Cardiac muscle cell (in vitro differentiated cells and primary cell): ENCODE measurements at regions not wholly inside any gene's neighbourhood (a gene's known extent, or its start where the extent isn't known, plus 50 kb on each side); places are given as distances from the start of the nearest gene placed in this dataset.

Source experiments
- DNase-seq, 2 donors: peaks; one replicate each; pipeline versions ENCODE4 v3.0.0 to v3.0.0-alpha.2; 2010 to 2017; ENCODE audit warnings: low read depth in 1 of 2, low spot score in 1 of 2
- H3K27ac ChIP-seq: fragments of 200-600 bp; sonication (generic); 2 replicates; pipeline ENCODE4 v1.5.1; 2016
- H3K27me3 ChIP-seq: fragments of 200-600 bp; sonication (generic); 2 replicates; pipeline ENCODE4 v1.6.0; 2016; ENCODE audit warnings: control low read depth
- H3K36me3 ChIP-seq: fragments of 200-600 bp; sonication (generic); 2 replicates; pipeline ENCODE4 v1.5.1; 2016; ENCODE audit warnings: control low read depth
- H3K4me1 ChIP-seq: fragments of 200-600 bp; sonication (generic); 2 replicates; pipeline ENCODE4 v1.8.1; 2017; ENCODE audit warnings: low read depth, mild to moderate bottlenecking, mixed run types
- H3K4me3 ChIP-seq: fragments of 200-600 bp; sonication (generic); 2 replicates; pipeline ENCODE4 v1.5.1; 2016; ENCODE audit warnings: mild to moderate bottlenecking
- H3K9me3 ChIP-seq: fragments of 200-600 bp; sonication (generic); 2 replicates; pipeline ENCODE4 v1.5.1; 2017; ENCODE audit warnings: low read depth, mild to moderate bottlenecking, control low read depth
- TF ChIP-seq, protein P1 (sequence below): IDR thresholded peaks from 2 replicates; pipeline ENCODE4 v1.5.1; 2012; ENCODE audit warnings: low read depth, mild to moderate bottlenecking, low read length

DNA sequence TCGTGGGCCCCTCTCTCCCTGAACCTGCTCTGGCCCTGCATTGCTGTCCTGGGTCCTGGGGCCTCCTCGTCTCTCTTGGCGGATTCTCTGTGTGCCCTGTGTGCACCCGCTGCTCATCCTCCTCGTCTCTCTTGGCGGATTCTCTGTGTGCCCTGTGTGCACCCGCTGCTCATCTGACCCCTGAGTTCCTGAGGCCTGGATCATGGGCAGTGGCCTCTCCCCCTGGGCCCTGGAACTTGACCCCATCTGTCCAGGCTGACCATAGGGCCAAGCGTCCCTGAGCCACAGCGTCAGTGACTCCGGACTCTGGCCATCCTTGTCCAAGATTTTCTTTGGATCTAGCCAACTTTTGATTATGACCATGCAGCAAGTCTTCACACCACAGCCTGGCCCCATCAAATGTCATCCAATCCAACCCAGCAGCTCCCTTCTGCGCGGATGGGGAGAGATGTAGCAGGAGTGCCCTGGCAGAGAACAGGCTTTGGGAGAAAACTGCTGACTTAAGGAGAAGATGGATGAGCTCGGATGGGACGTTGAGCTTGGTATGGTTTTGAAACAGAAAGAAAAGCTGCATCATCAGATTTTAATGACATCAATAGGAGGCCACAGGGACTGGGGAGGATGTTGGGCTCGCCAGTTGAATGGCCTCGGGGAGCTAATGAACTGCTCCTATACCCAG is 455.1 kb upstream of the HS6ST1 start:
- no peak overlapping the region for H3K27ac ChIP-seq
- no peak overlapping the region for H3K4me3 ChIP-seq
- no peak for DNase-seq
- H3K9me3 ChIP-seq, result no peaks in the 10 kb centered on the region
- no peaks in the 10 kb centered on the region for H3K27me3 ChIP-seq
- TF ChIP-seq, protein P1, sequence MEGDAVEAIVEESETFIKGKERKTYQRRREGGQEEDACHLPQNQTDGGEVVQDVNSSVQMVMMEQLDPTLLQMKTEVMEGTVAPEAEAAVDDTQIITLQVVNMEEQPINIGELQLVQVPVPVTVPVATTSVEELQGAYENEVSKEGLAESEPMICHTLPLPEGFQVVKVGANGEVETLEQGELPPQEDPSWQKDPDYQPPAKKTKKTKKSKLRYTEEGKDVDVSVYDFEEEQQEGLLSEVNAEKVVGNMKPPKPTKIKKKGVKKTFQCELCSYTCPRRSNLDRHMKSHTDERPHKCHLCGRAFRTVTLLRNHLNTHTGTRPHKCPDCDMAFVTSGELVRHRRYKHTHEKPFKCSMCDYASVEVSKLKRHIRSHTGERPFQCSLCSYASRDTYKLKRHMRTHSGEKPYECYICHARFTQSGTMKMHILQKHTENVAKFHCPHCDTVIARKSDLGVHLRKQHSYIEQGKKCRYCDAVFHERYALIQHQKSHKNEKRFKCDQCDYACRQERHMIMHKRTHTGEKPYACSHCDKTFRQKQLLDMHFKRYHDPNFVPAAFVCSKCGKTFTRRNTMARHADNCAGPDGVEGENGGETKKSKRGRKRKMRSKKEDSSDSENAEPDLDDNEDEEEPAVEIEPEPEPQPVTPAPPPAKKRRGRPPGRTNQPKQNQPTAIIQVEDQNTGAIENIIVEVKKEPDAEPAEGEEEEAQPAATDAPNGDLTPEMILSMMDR, result no peak
- H3K36me3 ChIP-seq, result no peaks in the 10 kb centered on the region
- peaks cover 41% of the 10 kb centered on the region for H3K4me1 ChIP-seq

DNA sequence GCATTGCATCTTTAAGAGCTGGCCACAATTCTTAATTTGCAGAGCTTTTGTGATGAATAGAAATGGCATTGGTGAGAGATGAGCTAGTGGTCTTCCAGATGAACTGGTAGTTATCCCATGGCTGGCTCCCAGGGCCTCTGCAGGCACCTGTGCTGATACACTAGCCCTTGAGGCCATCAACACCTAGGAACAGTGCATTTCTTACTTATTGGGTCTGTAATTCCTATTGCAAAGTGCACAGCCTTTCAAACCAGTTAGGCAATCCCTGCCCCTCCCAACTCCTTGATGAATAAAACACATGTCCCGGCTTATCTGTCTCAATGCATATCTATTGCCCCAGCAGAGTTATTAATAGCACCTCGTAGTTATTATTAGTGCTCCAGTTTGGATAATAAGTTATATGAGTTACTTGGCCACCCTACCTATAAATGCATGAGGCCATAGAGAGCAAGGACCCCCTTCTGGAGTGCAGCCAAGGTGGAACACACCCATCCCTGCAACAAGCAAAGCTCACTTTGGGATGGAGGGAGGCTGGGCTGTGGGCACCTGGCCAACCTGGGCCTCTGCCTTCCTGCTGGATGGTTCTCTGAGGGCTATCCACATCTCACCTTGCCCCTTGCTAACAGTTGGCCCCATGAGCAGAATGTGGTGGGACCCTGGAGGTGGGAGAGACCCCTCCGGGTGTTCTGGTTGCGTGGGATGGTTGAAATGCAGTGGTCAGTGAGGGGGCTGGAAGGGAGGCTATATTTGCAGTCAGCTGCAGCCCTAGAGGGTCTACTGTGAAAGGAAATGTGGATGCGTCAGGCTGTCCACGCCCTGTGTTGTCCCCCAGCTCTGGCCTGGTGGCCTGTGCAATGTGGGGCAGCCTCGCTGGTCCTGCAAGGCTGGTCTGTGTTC is 455.9 kb upstream of the HS6ST1 start:
- no peaks in the 10 kb centered on the region for H3K9me3 ChIP-seq
- H3K27ac ChIP-seq, result peak overlapping the region; percentile 31
- no peak overlapping the region for H3K4me3 ChIP-seq
- no peaks in the 10 kb centered on the region for H3K36me3 ChIP-seq
- peaks cover 37% of the 10 kb centered on the region for H3K4me1 ChIP-seq
- DNase-seq, result peak in 1 of 2 donors; percentile 29
- H3K27me3 ChIP-seq, result no peaks in the 10 kb centered on the region
- TF ChIP-seq, protein P1, result no peak

DNA sequence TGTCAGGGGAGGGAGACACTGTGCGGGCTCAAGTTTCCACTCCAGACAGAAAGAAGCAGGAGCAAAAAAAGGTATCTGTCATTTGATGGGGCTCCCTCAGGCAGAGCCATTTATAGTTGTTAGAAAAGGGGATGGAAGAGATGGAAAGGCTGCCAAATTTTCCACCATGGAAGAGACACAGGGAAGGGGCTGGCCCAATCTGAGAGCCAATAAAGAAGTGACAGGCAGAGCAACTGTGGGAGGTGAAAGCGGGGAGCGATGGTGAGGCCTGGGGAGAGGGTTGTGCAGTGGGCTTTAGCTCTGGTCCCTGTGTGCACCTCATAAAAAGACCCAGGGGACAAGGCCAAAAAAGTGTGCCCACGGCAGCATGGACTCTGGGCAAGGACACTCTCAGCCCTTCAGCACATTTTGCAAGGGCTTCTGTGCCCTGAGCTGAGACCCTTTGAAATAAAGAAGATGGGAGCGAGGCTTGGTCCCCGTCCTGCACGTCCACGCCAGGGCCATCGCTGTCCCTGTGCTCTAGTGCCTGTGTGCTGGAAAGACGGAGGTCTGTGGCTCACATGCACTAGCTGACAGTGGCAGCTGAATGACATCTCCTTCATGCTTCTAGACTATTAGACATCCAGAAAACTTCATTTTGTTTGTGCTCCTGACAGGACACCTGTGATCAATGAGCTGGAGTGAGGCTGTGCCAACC is 456.7 kb upstream of the HS6ST1 start:
- Histone ChIP-seq H3K9me3 (no peaks in the 10 kb centered on the region), H3K4me1 (peaks cover 43% of the 10 kb centered on the region), H3K36me3 (no peaks in the 10 kb centered on the region), H3K27me3 (no peaks in the 10 kb centered on the region), H3K27ac (peak overlapping the region; percentile 31), H3K4me3 (no peak overlapping the region)
- TF ChIP-seq, protein P1, result no peak
- DNase-seq, result peak in 1 of 2 donors; percentile 40

DNA sequence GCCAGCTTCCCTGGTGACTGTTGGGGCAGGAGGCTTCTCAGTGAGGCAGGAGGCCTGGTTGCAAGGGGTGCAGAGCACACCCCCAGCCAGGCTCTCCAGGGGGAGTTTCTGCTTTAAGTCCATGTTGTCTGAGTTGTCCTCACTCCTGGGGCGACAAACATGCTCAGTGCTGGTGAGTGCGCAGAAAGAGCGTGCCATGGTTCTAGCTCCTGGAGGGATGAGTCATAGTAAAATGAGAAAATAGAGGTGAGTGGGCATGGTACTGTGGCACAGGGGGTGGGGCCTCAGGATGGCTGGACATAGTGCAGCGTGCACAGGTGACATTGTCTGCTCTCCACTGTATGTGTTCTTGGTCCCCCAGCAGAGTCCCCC is 457.2 kb upstream of the HS6ST1 start:
- Histone ChIP-seq H3K9me3 (no peaks in the 10 kb centered on the region), H3K4me1 (peaks cover 42% of the 10 kb centered on the region), H3K4me3 (no peak overlapping the region), H3K27me3 (no peaks in the 10 kb centered on the region), H3K27ac (no peak overlapping the region), H3K36me3 (no peaks in the 10 kb centered on the region)
- TF ChIP-seq, protein P1, result no peak
- DNase-seq, result no peak

DNA sequence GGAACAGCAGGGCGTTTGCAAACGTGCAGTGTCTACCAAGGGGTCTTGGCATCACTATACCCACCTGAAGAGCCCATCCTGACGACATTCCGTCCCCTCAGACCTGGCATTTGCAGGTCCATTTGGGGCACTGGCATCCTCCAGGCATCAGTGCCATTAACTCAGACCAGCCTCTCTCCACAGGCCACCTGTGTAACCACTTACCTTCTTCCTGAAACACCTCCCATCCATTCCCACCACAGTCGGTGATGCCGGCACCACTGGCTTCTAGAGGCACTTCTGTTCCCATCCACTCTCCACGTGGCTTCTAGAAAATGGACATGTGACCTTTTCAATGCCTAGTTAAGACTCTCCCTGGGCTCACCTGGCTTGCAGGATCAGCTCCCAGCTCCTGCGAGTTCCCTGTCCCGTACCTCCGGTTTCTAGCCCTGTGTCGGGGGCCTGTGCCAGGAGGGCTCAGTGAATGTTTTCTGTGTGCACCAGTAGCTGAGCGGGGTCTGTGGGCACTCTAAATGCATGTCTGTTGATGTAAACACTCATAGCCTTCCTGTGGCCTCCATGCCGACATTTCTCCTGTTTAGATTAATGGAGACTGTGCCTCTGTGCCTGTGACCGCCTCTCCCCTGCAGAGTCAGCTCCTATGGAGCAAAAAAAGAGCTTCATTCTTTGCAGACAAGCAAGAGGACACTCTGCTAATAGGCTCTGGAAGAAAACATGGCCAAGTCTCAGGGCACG is 458.0 kb upstream of the HS6ST1 start:
- H3K4me3 ChIP-seq, result no peak overlapping the region
- H3K4me1 ChIP-seq, result peaks cover 35% of the 10 kb centered on the region
- H3K27ac ChIP-seq, result no peak overlapping the region
- H3K9me3 ChIP-seq, result no peaks in the 10 kb centered on the region
- no peak for DNase-seq
- H3K27me3 ChIP-seq, result no peaks in the 10 kb centered on the region
- TF ChIP-seq, protein P1, result no peak
- H3K36me3 ChIP-seq, result no peaks in the 10 kb centered on the region
